GM12874 (cell line): ENCODE measurements at regions not wholly inside any gene's neighbourhood (a gene's known extent, or its start where the extent isn't known, plus 50 kb on each side); places are given as distances from the start of the nearest gene placed in this dataset.

ENCODE experiments used
- TF ChIP-seq, protein P1 (sequence below): IDR thresholded peaks from 2 replicates; pipeline ENCODE4 v1.5.1; 2011; ENCODE audit warnings: low read depth, mild to moderate bottlenecking, control low read depth, low read length, moderate library complexity; ENCODE audit not compliant: insufficient read depth

DNA sequence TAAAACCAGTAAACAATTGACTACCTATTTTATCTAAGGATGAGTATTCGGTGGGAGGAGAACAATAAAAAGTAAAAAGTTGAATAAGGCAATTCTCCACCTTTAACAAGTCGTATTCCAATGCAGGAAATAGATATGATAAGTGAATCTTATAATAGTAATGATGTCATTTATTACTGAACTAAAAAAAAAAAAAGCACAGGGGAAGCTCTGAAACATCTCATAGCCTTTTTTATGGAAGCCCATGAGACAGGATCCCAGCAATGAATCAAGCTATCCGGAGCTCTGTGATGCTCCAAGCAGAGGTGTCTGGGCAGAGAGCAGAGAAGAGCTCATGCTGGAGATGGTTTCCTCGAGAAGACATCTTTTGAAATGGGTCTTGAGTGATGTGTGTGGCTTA lies 376.0 kb downstream of the ICE1 start:
- TF ChIP-seq, protein P1, sequence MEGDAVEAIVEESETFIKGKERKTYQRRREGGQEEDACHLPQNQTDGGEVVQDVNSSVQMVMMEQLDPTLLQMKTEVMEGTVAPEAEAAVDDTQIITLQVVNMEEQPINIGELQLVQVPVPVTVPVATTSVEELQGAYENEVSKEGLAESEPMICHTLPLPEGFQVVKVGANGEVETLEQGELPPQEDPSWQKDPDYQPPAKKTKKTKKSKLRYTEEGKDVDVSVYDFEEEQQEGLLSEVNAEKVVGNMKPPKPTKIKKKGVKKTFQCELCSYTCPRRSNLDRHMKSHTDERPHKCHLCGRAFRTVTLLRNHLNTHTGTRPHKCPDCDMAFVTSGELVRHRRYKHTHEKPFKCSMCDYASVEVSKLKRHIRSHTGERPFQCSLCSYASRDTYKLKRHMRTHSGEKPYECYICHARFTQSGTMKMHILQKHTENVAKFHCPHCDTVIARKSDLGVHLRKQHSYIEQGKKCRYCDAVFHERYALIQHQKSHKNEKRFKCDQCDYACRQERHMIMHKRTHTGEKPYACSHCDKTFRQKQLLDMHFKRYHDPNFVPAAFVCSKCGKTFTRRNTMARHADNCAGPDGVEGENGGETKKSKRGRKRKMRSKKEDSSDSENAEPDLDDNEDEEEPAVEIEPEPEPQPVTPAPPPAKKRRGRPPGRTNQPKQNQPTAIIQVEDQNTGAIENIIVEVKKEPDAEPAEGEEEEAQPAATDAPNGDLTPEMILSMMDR, result no peak

DNA sequence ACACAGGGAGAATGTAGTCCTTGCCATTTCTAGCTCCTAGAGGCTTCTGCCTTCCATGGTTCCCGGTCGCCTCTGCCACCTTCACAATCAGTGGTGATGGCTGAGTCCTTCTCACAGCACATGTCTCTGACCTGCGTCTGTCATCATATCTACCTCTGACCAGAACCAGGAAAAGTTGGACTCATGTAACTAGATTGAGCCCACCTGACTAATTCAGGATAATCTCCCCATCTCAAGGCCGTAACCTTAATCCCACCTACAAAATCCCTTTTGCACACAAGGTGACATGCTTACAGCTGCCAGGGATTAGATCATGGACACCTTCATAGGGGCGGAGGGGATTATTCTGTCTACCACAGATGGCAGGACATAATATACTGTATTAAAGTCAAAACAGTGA lies 375.6 kb downstream of the ICE1 start:
- TF ChIP-seq, protein P1, result no peak

DNA sequence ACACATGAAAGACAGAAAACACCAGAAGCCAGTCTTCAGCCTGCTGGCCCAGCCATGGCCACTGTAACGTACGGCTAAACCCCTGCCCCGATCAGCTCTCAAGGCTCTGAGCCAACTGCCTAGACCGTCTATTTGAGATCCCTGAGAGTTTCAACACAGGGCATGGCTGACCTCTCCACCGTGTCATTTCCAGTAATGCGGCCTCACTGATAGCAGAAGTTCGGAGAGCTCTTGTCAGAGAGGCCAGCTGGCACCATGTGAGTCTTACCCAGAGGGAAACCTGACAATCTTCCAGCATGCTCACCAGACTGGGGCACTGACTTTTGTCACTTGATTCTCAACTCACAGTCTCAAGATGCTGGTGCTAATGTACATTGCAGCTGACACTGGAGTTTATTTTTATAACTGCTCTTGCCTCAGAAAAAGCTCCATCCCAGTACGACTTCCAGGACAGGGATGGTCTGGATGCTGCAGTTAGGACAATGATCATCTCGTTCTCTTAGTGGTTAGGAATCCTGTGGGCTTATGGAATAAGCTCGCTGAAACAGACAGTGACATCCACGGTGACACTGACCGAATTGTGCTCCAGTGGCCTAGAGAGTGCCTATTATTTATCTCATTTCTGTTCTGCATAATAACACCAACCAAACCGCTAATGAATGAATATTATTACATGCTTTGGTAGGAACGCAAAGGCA lies 372.7 kb downstream of the ICE1 start:
- TF ChIP-seq, protein P1, result no peak

DNA sequence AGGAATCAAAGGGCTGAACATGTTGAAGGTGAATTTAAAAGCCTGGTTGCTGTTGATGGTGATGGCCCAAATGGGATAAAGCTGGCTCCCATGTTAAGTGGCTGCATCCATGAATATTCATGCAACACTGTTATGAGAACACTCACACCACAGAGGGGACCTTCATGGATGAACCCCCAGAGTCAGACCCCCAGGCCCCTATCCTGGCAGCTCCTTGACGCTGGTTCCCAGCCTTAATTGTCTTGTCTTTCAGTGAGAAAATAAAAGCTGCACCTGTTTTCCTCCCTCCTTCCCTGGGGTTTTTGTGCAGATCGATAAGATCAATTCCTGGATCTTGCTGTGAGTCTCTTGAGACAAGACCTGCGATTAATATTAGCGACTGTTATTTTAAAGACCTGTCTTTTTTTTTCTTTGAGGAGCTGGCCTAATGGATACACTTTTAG lies 371.7 kb downstream of the ICE1 start:
- TF ChIP-seq, protein P1, result no peak

DNA sequence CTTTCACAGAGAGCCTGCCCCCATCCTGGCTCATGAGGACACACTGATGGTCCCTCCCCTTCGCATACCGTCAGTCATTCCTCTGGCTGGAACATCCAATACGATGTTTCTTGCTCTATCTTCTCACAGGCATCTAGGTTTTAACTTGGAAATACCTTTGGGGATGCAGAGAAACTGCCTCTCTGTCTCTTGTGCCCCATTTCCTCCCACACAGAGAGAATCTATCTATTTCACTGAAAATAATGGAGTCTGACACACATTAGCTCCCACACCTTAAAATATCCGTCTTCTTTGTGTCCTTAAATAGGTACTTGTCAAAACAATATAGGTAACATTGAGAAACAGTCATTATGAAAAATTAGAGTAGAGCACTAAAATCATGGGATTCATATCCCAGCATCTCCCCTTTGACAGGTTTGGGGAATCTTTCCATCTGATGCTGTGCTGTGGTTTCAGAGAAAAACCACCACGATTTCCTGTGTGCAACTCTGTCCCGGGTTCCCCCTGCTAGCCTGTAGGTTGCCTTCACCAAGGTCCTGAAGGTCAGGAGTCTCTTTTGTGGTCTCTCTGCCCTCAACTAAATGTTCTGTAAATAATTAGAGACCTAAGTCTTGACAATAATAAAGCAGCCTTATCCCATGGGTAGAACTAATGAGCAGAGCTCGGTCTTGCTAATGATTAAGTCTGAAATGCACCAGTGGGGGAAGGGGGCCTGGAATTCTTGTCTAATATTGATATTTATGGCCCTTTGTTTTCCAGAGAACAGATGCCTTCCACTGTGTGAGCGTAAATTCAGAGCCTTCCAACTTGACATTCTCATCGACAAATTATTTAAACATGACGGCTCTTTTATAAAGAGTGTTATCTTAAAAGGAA lies 371.0 kb downstream of the ICE1 start:
- TF ChIP-seq, protein P1, result no peak

DNA sequence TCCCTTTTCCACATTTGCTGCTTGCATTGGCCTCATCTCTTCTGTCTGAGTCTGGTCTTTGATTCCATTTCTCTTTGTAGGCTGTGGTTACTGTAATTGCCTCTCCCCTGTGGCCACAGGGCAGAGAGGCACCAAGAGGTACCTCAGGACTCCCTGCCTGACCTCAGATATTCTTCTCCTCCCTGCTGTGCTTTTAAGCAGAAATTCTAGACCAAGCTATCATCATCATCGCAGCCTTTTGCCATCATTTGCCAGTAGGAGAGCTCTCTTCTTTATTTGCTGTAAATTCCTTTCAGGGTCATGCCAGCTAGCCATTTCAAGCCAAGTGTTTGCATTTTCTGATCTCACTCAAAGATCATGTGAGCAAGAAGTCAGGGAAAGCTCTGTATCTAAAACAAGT lies 369.6 kb downstream of the ICE1 start:
- TF ChIP-seq, protein P1, result no peak

DNA sequence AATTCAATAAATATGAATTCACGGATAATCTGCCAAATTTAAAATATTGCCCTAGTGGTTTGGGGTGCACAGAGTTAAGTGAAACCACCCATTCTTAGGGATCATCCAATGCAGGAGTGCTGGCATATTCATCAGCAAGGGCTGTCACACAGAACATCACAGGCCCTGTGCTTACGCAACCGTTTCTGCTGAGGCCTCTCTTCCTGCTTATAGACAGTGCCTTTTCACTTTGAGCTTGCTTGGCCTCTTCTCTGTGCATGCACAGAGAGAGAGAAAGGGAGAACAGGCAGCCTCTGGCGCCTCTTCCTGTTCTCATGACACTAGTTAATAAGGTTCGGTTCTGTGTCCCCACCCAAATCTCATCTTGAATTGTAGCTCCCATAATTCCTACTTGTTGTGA lies 366.3 kb downstream of the ICE1 start:
- TF ChIP-seq, protein P1, result no peak
